ENCODE measurements at regions not wholly inside any gene's neighbourhood (a gene's known extent, or its start where the extent isn't known, plus 50 kb on each side); places are given as distances from the start of the nearest gene placed in this dataset.

GRCh38 chr13:62829486-62829885, 1413.8 kb upstream of the PCDH20 start:
- TF ChIP-seq CTCF (IDR thresholded peaks at IDR 0.05; ENCODE audit: insufficient read depth, low read depth, low read length) = no peak
- TF ChIP-seq EZH2 (IDR thresholded peaks at IDR 0.05; ENCODE audit: insufficient read depth, low read length) = no peak

All from astrocyte (in vitro differentiated cells and primary cell).